ENCODE measurements at regions not wholly inside any gene's neighbourhood (a gene's known extent, or its start where the extent isn't known, plus 50 kb on each side); places are given as distances from the start of the nearest gene placed in this dataset.

GRCh38 chr6:971981-972640, 279.2 kb upstream of the EXOC2 start:
- Mint-ChIP-seq H3K9me3 (ENCODE audit: low read depth) (peaks cover 13% of the 10 kb centered on the region), H3K27ac (no peak overlapping the region)

GRCh38 chr6:968791-969190, 275.9 kb upstream of the EXOC2 start:
- H3K4me1 Mint-ChIP-seq (ENCODE audit: low read depth) = no peaks in the 10 kb centered on the region
- H3K9me3 Mint-ChIP-seq (ENCODE audit: low read depth) = no peaks in the 10 kb centered on the region
- H3K36me3 Mint-ChIP-seq = no peaks in the 10 kb centered on the region
- no peak overlapping the region for H3K27ac Mint-ChIP-seq
- no peak overlapping the region for H3K4me3 Mint-ChIP-seq
- peaks cover 11% of the 10 kb centered on the region for H3K27me3 Mint-ChIP-seq

More at GRCh38 chr6:971981-972640, 279.2 kb upstream of the EXOC2 start:
- peaks cover 4% of the 10 kb centered on the region for H3K27me3 Mint-ChIP-seq
- no peaks in the 10 kb centered on the region for H3K36me3 Mint-ChIP-seq
- H3K4me3 Mint-ChIP-seq = no peak overlapping the region
- H3K4me1 Mint-ChIP-seq (ENCODE audit: low read depth) = no peaks in the 10 kb centered on the region

GRCh38 chr6:967701-968100, 274.8 kb upstream of the EXOC2 start:
- Mint-ChIP-seq H3K4me3 (no peak overlapping the region), H3K27ac (no peak overlapping the region)

GRCh38 chr6:965343-965742, 272.4 kb upstream of the EXOC2 start:
- Mint-ChIP-seq H3K36me3 (no peaks in the 10 kb centered on the region), H3K4me3 (no peak overlapping the region), H3K9me3 (ENCODE audit: low read depth) (no peaks in the 10 kb centered on the region), H3K27ac (no peak overlapping the region), H3K27me3 (peaks cover 16% of the 10 kb centered on the region), H3K4me1 (ENCODE audit: low read depth) (no peaks in the 10 kb centered on the region)

More at GRCh38 chr6:967701-968100, 274.8 kb upstream of the EXOC2 start:
- Mint-ChIP-seq H3K27me3 (peaks cover 13% of the 10 kb centered on the region), H3K36me3 (no peaks in the 10 kb centered on the region), H3K9me3 (ENCODE audit: low read depth) (no peaks in the 10 kb centered on the region), H3K4me1 (ENCODE audit: low read depth) (no peaks in the 10 kb centered on the region)

GRCh38 chr6:963456-963855, 270.5 kb upstream of the EXOC2 start:
- Mint-ChIP-seq H3K4me3 (no peak overlapping the region), H3K36me3 (no peaks in the 10 kb centered on the region), H3K9me3 (ENCODE audit: low read depth) (no peaks in the 10 kb centered on the region), H3K4me1 (ENCODE audit: low read depth) (no peaks in the 10 kb centered on the region), H3K27ac (no peak overlapping the region), H3K27me3 (peaks cover 17% of the 10 kb centered on the region)

GRCh38 chr6:961407-961960, 268.5 kb upstream of the EXOC2 start:
- H3K27me3 Mint-ChIP-seq = peaks cover 15% of the 10 kb centered on the region
- no peak overlapping the region for H3K4me3 Mint-ChIP-seq
- no peak overlapping the region for H3K27ac Mint-ChIP-seq
- no peaks in the 10 kb centered on the region for H3K9me3 Mint-ChIP-seq (ENCODE audit: low read depth)
- H3K4me1 Mint-ChIP-seq (ENCODE audit: low read depth) = no peaks in the 10 kb centered on the region
- no peaks in the 10 kb centered on the region for H3K36me3 Mint-ChIP-seq

- H3K4me3 Mint-ChIP-seq = no peak overlapping the region
- no peaks in the 10 kb centered on the region for H3K36me3 Mint-ChIP-seq
- H3K27ac Mint-ChIP-seq = no peak overlapping the region
Measured at GRCh38 chr6:960356-960755, 267.4 kb upstream of the EXOC2 start.

GRCh38 chr6:958488-958887, 265.5 kb upstream of the EXOC2 start:
- no peaks in the 10 kb centered on the region for H3K36me3 Mint-ChIP-seq
- H3K4me3 Mint-ChIP-seq = no peak overlapping the region
- no peaks in the 10 kb centered on the region for H3K4me1 Mint-ChIP-seq (ENCODE audit: low read depth)
- no peak overlapping the region for H3K27ac Mint-ChIP-seq
- no peaks in the 10 kb centered on the region for H3K9me3 Mint-ChIP-seq (ENCODE audit: low read depth)
- H3K27me3 Mint-ChIP-seq = peaks cover 13% of the 10 kb centered on the region

More at GRCh38 chr6:960356-960755, 267.4 kb upstream of the EXOC2 start:
- no peaks in the 10 kb centered on the region for H3K4me1 Mint-ChIP-seq (ENCODE audit: low read depth)
- H3K9me3 Mint-ChIP-seq (ENCODE audit: low read depth) = no peaks in the 10 kb centered on the region
- peaks cover 10% of the 10 kb centered on the region for H3K27me3 Mint-ChIP-seq

- Mint-ChIP-seq H3K27ac (no peak overlapping the region), H3K36me3 (no peaks in the 10 kb centered on the region), H3K4me3 (no peak overlapping the region), H3K4me1 (ENCODE audit: low read depth) (no peaks in the 10 kb centered on the region), H3K27me3 (peaks cover 15% of the 10 kb centered on the region), H3K9me3 (ENCODE audit: low read depth) (no peaks in the 10 kb centered on the region)
Measured at GRCh38 chr6:951399-952181, 258.7 kb upstream of the EXOC2 start.

- H3K27me3 Mint-ChIP-seq = peaks cover 3% of the 10 kb centered on the region
- H3K9me3 Mint-ChIP-seq (ENCODE audit: low read depth) = no peaks in the 10 kb centered on the region
- H3K27ac Mint-ChIP-seq = no peak overlapping the region
- H3K4me3 Mint-ChIP-seq = no peak overlapping the region
- no peaks in the 10 kb centered on the region for H3K4me1 Mint-ChIP-seq (ENCODE audit: low read depth)
- no peaks in the 10 kb centered on the region for H3K36me3 Mint-ChIP-seq
Measured at GRCh38 chr6:947235-947934, 254.4 kb upstream of the EXOC2 start.

- peaks cover 3% of the 10 kb centered on the region for H3K27me3 Mint-ChIP-seq
- H3K4me3 Mint-ChIP-seq = no peak overlapping the region
- H3K9me3 Mint-ChIP-seq (ENCODE audit: low read depth) = no peaks in the 10 kb centered on the region
- no peak overlapping the region for H3K27ac Mint-ChIP-seq
- H3K4me1 Mint-ChIP-seq (ENCODE audit: low read depth) = no peaks in the 10 kb centered on the region
- H3K36me3 Mint-ChIP-seq = no peaks in the 10 kb centered on the region
Measured at GRCh38 chr6:946546-946945, 253.6 kb upstream of the EXOC2 start.

- H3K4me1 Mint-ChIP-seq (ENCODE audit: low read depth) = no peaks in the 10 kb centered on the region
- H3K36me3 Mint-ChIP-seq = no peaks in the 10 kb centered on the region
- no peak overlapping the region for H3K27ac Mint-ChIP-seq
- H3K9me3 Mint-ChIP-seq (ENCODE audit: low read depth) = no peaks in the 10 kb centered on the region
- H3K4me3 Mint-ChIP-seq = no peak overlapping the region
- H3K27me3 Mint-ChIP-seq = peaks cover 1% of the 10 kb centered on the region
Measured at GRCh38 chr6:939526-940252, 246.8 kb upstream of the EXOC2 start.

- Mint-ChIP-seq H3K27ac (no peak overlapping the region), H3K9me3 (ENCODE audit: low read depth) (no peaks in the 10 kb centered on the region), H3K27me3 (peaks cover 1% of the 10 kb centered on the region), H3K4me3 (no peak overlapping the region), H3K4me1 (ENCODE audit: low read depth) (no peaks in the 10 kb centered on the region), H3K36me3 (no peaks in the 10 kb centered on the region)
Measured at GRCh38 chr6:938916-939315, 246.0 kb upstream of the EXOC2 start.

GRCh38 chr6:938271-938905, 245.4 kb upstream of the EXOC2 start:
- Mint-ChIP-seq H3K27ac (no peak overlapping the region), H3K36me3 (no peaks in the 10 kb centered on the region), H3K4me3 (no peak overlapping the region), H3K4me1 (ENCODE audit: low read depth) (no peaks in the 10 kb centered on the region), H3K27me3 (peaks cover 1% of the 10 kb centered on the region), H3K9me3 (ENCODE audit: low read depth) (no peaks in the 10 kb centered on the region)
